ENCODE measurements at regions not wholly inside any gene's neighbourhood (a gene's known extent, or its start where the extent isn't known, plus 50 kb on each side); places are given as distances from the start of the nearest gene placed in this dataset.

GRCh38 chr2:183474912-183475695, 350.9 kb downstream of the NUP35 start (continued):
- no peak for TF ChIP-seq CTCF (conservative IDR thresholded peaks at IDR 0.05; ENCODE audit: low read depth in 2 of 2)
- TF ChIP-seq, protein P1, sequence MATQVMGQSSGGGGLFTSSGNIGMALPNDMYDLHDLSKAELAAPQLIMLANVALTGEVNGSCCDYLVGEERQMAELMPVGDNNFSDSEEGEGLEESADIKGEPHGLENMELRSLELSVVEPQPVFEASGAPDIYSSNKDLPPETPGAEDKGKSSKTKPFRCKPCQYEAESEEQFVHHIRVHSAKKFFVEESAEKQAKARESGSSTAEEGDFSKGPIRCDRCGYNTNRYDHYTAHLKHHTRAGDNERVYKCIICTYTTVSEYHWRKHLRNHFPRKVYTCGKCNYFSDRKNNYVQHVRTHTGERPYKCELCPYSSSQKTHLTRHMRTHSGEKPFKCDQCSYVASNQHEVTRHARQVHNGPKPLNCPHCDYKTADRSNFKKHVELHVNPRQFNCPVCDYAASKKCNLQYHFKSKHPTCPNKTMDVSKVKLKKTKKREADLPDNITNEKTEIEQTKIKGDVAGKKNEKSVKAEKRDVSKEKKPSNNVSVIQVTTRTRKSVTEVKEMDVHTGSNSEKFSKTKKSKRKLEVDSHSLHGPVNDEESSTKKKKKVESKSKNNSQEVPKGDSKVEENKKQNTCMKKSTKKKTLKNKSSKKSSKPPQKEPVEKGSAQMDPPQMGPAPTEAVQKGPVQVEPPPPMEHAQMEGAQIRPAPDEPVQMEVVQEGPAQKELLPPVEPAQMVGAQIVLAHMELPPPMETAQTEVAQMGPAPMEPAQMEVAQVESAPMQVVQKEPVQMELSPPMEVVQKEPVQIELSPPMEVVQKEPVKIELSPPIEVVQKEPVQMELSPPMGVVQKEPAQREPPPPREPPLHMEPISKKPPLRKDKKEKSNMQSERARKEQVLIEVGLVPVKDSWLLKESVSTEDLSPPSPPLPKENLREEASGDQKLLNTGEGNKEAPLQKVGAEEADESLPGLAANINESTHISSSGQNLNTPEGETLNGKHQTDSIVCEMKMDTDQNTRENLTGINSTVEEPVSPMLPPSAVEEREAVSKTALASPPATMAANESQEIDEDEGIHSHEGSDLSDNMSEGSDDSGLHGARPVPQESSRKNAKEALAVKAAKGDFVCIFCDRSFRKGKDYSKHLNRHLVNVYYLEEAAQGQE (IDR thresholded peaks at IDR 0.05; ENCODE audit: unreplicated experiment), result no peak
- no peak for TF ChIP-seq EZH2phosphoT487 (IDR thresholded peaks at IDR 0.05; ENCODE audit: unreplicated experiment)
- TF ChIP-seq CREB1 (CRISPR knock-in tag; IDR thresholded peaks at IDR 0.05; ENCODE audit: low read depth), result no peak
- no peak for TF ChIP-seq POLR2AphosphoS5 (IDR thresholded peaks at IDR 0.05; ENCODE audit: low read depth)
- no peak for TF ChIP-seq EZH2 (IDR thresholded peaks at IDR 0.05; ENCODE audit: low read depth, unreplicated experiment)

- no peaks in the 10 kb centered on the region for H3K36me3 ChIP-seq (ENCODE audit: insufficient read depth)
- H3K79me2 ChIP-seq (replicated peaks; ENCODE audit: insufficient read depth), result no peaks in the 10 kb centered on the region
- H3K4me1 Mint-ChIP-seq, result peaks cover 8% of the 10 kb centered on the region; the same call in 2 of the 3 replicates
- H3K4me3 ChIP-seq, result no peak overlapping the region
- DNase-seq (ENCODE audit: low spot score), result no peak
- H3K4me3 Mint-ChIP-seq, result no peak overlapping the region
- no peak overlapping the region for H3K27ac Mint-ChIP-seq
- H3K27ac ChIP-seq (ENCODE audit: low read depth), result no peak overlapping the region
- peaks cover 15% of the 10 kb centered on the region for H3K36me3 Mint-ChIP-seq (ENCODE audit: low read depth)
- H3K4me2 ChIP-seq, result no peak overlapping the region
- H3K27me3 ChIP-seq (ENCODE audit: insufficient read depth), result no peaks in the 10 kb centered on the region
- H4K20me1 ChIP-seq (replicated peaks; ENCODE audit: insufficient read depth), result no peaks in the 10 kb centered on the region
- peaks cover 4% of the 10 kb centered on the region for H3K27me3 Mint-ChIP-seq (ENCODE audit: insufficient read depth, low read depth, poor library complexity)
- no peaks in the 10 kb centered on the region for H3F3A ChIP-seq (replicated peaks; ENCODE audit: low read depth)
- H3K9me3 Mint-ChIP-seq, result peaks cover 16% of the 10 kb centered on the region; the same call in 2 of the 3 replicates
- no peak for ATAC-seq
- H3K9me2 ChIP-seq (ENCODE audit: insufficient read depth), result peaks cover 3% of the 10 kb centered on the region; the same call in 1 of the 2 replicates
- H3K4me1 ChIP-seq (ENCODE audit: insufficient read depth), result peaks cover 9% of the 10 kb centered on the region; the same call in 1 of the 2 replicates
- H2AFZ ChIP-seq, result no peak overlapping the region
- TF ChIP-seq, protein P2, sequence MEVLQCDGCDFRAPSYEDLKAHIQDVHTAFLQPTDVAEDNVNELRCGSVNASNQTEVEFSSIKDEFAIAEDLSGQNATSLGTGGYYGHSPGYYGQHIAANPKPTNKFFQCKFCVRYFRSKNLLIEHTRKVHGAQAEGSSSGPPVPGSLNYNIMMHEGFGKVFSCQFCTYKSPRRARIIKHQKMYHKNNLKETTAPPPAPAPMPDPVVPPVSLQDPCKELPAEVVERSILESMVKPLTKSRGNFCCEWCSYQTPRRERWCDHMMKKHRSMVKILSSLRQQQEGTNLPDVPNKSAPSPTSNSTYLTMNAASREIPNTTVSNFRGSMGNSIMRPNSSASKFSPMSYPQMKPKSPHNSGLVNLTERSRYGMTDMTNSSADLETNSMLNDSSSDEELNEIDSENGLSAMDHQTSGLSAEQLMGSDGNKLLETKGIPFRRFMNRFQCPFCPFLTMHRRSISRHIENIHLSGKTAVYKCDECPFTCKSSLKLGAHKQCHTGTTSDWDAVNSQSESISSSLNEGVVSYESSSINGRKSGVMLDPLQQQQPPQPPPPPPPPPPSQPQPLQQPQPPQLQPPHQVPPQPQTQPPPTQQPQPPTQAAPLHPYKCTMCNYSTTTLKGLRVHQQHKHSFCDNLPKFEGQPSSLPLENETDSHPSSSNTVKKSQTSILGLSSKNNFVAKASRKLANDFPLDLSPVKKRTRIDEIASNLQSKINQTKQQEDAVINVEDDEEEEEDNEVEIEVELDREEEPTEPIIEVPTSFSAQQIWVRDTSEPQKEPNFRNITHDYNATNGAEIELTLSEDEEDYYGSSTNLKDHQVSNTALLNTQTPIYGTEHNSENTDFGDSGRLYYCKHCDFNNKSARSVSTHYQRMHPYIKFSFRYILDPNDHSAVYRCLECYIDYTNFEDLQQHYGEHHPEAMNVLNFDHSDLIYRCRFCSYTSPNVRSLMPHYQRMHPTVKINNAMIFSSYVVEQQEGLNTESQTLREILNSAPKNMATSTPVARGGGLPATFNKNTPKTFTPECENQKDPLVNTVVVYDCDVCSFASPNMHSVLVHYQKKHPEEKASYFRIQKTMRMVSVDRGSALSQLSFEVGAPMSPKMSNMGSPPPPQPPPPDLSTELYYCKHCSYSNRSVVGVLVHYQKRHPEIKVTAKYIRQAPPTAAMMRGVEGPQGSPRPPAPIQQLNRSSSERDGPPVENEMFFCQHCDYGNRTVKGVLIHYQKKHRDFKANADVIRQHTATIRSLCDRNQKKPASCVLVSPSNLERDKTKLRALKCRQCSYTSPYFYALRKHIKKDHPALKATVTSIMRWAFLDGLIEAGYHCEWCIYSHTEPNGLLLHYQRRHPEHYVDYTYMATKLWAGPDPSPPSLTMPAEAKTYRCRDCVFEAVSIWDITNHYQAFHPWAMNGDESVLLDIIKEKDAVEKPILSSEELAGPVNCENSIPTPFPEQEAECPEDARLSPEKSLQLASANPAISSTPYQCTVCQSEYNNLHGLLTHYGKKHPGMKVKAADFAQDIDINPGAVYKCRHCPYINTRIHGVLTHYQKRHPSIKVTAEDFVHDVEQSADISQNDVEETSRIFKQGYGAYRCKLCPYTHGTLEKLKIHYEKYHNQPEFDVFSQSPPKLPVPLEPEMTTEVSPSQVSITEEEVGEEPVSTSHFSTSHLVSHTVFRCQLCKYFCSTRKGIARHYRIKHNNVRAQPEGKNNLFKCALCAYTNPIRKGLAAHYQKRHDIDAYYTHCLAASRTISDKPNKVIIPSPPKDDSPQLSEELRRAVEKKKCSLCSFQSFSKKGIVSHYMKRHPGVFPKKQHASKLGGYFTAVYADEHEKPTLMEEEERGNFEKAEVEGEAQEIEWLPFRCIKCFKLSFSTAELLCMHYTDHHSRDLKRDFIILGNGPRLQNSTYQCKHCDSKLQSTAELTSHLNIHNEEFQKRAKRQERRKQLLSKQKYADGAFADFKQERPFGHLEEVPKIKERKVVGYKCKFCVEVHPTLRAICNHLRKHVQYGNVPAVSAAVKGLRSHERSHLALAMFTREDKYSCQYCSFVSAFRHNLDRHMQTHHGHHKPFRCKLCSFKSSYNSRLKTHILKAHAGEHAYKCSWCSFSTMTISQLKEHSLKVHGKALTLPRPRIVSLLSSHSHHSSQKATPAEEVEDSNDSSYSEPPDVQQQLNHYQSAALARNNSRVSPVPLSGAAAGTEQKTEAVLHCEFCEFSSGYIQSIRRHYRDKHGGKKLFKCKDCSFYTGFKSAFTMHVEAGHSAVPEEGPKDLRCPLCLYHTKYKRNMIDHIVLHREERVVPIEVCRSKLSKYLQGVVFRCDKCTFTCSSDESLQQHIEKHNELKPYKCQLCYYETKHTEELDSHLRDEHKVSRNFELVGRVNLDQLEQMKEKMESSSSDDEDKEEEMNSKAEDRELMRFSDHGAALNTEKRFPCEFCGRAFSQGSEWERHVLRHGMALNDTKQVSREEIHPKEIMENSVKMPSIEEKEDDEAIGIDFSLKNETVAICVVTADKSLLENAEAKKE (CRISPR knock-in tag; IDR thresholded peaks at IDR 0.05), result no peak
- TF ChIP-seq CREB1 (CRISPR knock-in tag; IDR thresholded peaks at IDR 0.05; ENCODE audit: low read depth) (no peak), POLR2AphosphoS5 (IDR thresholded peaks at IDR 0.05; ENCODE audit: low read depth) (no peak), ETS1 (IDR thresholded peaks at IDR 0.05) (no peak), EZH2 (IDR thresholded peaks at IDR 0.05; ENCODE audit: low read depth, unreplicated experiment) (no peak), JUNB (IDR thresholded peaks at IDR 0.05; ENCODE audit: unreplicated experiment) (no peak), EZH2phosphoT487 (IDR thresholded peaks at IDR 0.05; ENCODE audit: unreplicated experiment) (no peak)
These were observed 352.2 kb downstream of the NUP35 start for GRCh38 chr2:183476490-183476889.

All from GM23338 (cell line).